Neural cell (in vitro differentiated cells): ENCODE measurements at regions not wholly inside any gene's neighbourhood (a gene's known extent, or its start where the extent isn't known, plus 50 kb on each side); places are given as distances from the start of the nearest gene placed in this dataset.

Experiments
- EP300 ChIP-seq: fragments of 450-650 bp; conservative IDR thresholded peaks from 2 replicates; pipeline ENCODE4 v1.6.1; 2014; ENCODE audit warnings: antibody characterized with exemption, mild to moderate bottlenecking, moderate library complexity; ENCODE audit not compliant: poor library complexity, severe bottlenecking
- EZH2 ChIP-seq: fragments of 200-600, 300-800 bp; shearing (Covaris generic), sonication (generic); IDR thresholded peaks from 2 replicates; pipeline ENCODE4 v1.6.1; 2014; ENCODE audit warnings: antibody characterized with exemption, low read length, borderline replicate concordance, mild to moderate bottlenecking; ENCODE audit not compliant: insufficient read depth, poor library complexity, severe bottlenecking
- MXI1 ChIP-seq: fragments of 450-650 bp; conservative IDR thresholded peaks from 2 replicates; pipeline ENCODE4 v1.6.1; 2014; ENCODE audit warnings: antibody characterized with exemption, mild to moderate bottlenecking; ENCODE audit not compliant: poor library complexity, severe bottlenecking
- POLR2AphosphoS5 ChIP-seq: IDR thresholded peaks from 2 replicates; pipeline ENCODE4 v1.6.1; 2012
- SMC3 ChIP-seq: fragments of 450-650 bp; conservative IDR thresholded peaks from 2 replicates; pipeline ENCODE4 v1.6.1; 2014; ENCODE audit warnings: antibody characterized with exemption, mild to moderate bottlenecking, moderate library complexity; ENCODE audit not compliant: poor library complexity
- TAF1 ChIP-seq: IDR thresholded peaks from 2 replicates; pipeline ENCODE4 v1.6.1; 2012; ENCODE audit warnings: low read depth
- TF ChIP-seq, protein P1 (sequence below): fragments of 450-650 bp; IDR thresholded peaks from 2 replicates; pipeline ENCODE4 v1.5.1; 2014; ENCODE audit warnings: antibody characterized with exemption, mild to moderate bottlenecking, moderate library complexity; ENCODE audit not compliant: poor library complexity, severe bottlenecking
- TF ChIP-seq, protein P2 (sequence below): IDR thresholded peaks from 2 replicates; pipeline ENCODE4 v1.6.1; 2012; ENCODE audit warnings: borderline replicate concordance

DNA sequence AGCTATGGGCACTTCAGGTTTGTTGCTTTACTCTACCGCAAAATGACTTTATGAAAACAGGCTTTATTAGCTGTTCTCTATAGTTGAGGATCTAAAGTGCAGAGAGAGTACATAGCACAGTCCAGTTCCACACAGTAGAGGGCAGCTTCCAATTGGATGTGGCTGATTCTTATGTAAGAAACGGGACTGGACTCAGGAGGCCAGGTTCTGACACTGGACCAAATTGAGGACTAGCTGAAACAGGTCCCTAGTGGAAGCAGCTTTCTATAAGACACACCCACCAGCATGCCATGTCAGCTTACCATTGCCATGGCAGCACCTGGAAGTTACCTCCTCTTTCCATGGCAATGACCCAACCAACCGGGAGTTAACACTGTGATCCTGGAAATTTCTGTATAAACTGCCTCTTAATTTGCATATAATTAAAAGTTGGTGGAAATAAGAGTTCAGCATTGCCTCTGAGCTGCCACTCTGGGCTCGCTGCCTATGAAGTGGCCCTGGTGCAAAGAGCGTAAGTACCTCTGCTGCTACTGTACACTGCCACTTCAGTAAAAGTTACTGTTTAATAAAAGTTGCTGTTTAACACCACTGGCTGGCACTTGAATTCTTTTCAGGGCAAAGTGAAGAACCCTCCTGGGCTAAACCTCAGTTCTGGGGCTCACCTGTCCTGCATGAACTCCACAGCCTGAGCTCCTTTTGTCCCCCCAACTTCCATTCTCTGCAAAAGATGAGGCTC lies 211.9 kb upstream of the SLC10A2 start:
- TF ChIP-seq, protein P1, sequence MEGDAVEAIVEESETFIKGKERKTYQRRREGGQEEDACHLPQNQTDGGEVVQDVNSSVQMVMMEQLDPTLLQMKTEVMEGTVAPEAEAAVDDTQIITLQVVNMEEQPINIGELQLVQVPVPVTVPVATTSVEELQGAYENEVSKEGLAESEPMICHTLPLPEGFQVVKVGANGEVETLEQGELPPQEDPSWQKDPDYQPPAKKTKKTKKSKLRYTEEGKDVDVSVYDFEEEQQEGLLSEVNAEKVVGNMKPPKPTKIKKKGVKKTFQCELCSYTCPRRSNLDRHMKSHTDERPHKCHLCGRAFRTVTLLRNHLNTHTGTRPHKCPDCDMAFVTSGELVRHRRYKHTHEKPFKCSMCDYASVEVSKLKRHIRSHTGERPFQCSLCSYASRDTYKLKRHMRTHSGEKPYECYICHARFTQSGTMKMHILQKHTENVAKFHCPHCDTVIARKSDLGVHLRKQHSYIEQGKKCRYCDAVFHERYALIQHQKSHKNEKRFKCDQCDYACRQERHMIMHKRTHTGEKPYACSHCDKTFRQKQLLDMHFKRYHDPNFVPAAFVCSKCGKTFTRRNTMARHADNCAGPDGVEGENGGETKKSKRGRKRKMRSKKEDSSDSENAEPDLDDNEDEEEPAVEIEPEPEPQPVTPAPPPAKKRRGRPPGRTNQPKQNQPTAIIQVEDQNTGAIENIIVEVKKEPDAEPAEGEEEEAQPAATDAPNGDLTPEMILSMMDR = no peak
- no peak for TF ChIP-seq EP300
- TF ChIP-seq POLR2AphosphoS5 = no peak
- TF ChIP-seq, protein P2, sequence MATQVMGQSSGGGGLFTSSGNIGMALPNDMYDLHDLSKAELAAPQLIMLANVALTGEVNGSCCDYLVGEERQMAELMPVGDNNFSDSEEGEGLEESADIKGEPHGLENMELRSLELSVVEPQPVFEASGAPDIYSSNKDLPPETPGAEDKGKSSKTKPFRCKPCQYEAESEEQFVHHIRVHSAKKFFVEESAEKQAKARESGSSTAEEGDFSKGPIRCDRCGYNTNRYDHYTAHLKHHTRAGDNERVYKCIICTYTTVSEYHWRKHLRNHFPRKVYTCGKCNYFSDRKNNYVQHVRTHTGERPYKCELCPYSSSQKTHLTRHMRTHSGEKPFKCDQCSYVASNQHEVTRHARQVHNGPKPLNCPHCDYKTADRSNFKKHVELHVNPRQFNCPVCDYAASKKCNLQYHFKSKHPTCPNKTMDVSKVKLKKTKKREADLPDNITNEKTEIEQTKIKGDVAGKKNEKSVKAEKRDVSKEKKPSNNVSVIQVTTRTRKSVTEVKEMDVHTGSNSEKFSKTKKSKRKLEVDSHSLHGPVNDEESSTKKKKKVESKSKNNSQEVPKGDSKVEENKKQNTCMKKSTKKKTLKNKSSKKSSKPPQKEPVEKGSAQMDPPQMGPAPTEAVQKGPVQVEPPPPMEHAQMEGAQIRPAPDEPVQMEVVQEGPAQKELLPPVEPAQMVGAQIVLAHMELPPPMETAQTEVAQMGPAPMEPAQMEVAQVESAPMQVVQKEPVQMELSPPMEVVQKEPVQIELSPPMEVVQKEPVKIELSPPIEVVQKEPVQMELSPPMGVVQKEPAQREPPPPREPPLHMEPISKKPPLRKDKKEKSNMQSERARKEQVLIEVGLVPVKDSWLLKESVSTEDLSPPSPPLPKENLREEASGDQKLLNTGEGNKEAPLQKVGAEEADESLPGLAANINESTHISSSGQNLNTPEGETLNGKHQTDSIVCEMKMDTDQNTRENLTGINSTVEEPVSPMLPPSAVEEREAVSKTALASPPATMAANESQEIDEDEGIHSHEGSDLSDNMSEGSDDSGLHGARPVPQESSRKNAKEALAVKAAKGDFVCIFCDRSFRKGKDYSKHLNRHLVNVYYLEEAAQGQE = no peak
- TF ChIP-seq MXI1 = no peak
- no peak for TF ChIP-seq TAF1
- TF ChIP-seq EZH2 = no peak
- no peak for TF ChIP-seq SMC3
